Ovary (tissue), 7 donors: ENCODE measurements at regions not wholly inside any gene's neighbourhood (a gene's known extent, or its start where the extent isn't known, plus 50 kb on each side); places are given as distances from the start of the nearest gene placed in this dataset.

Experiments
- DNase-seq, 5 donors: peaks; one replicate each; pipeline ENCODE4 v3.0.0-alpha.2; 2019 to 2020
- H3K27ac ChIP-seq, 2 donors: fragments of 200-600 bp; one replicate each; pipeline versions ENCODE4 v1.5.1 to v1.8.0; 2019 to 2022
- H3K27me3 ChIP-seq: fragments of 200-600 bp; one replicate; pipeline ENCODE4 v1.8.0; 2022
- H3K36me3 ChIP-seq: fragments of 200-600 bp; sonication (generic); one replicate; pipeline ENCODE4 v1.5.1; 2019
- H3K4me1 ChIP-seq: one replicate; pipeline ENCODE4 v1.8.1; 2013; ENCODE audit warnings: mild to moderate bottlenecking, moderate library complexity; ENCODE audit not compliant: insufficient read depth
- H3K4me3 ChIP-seq: fragments of 200-600 bp; sonication (generic); one replicate; pipeline ENCODE4 v1.5.1; 2017
- H3K9me3 ChIP-seq, 2 donors: fragments of 200-600 bp in 1 of 2; sonication (generic) in 1 of 2; one replicate each; pipeline versions ENCODE4 v1.5.1 to v1.8.1; 2013 to 2019; ENCODE audit warnings: mild to moderate bottlenecking in 1 of 2, moderate library complexity in 1 of 2
- EP300 ChIP-seq: sonication (generic); formaldehyde crosslinking; IDR thresholded peaks from one replicate; pipeline ENCODE4 v1.6.1; 2017; ENCODE audit warnings: antibody characterized with exemption
- POLR2A ChIP-seq: fragments of 450-650 bp; IDR thresholded peaks from one replicate; pipeline ENCODE4 v1.6.1; 2017; ENCODE audit warnings: antibody characterized with exemption, mild to moderate bottlenecking, moderate library complexity
- WGBS, 3 donors: extraction: QIAGEN DNeasy Blood & Tissue Kit in 1 of 3; methylation state at CpG; one replicate each; pipeline versions ENCODE4 v1.1.5 to v1.1.7; 2013 to 2017; 5-methylcytosine and 5-hydroxymethylcytosine counted together
- intact Hi-C, 4 donors: fragments of 100-400 bp; cut with DNase I; formaldehyde crosslinking; loops; one replicate each; pipeline versions ENCODE4 v1.11.0 to v1.15.1; 2022 to 2023
- TF ChIP-seq, protein P1 (sequence below), 3 donors: fragments of 450-650 bp in 2 of 3; fragments of 200-600 bp in 1 of 3; IDR thresholded peaks; one replicate each; pipeline versions ENCODE4 v1.5.1 to v1.8.0; 2016 to 2022; ENCODE audit warnings: antibody characterized with exemption in 3 of 3, mild to moderate bottlenecking in 1 of 3
- donor health status: DM: no; HTN: no; CAD: no; lungs with moderate emphysema.
- donor health status: DM: no; HTN: no; CAD: no.
- donor health status: Bipolar disorder and iron deficiency.
- donor health status: DM: no; HTN: no; CAD: no.
- donor health status: DM: yes; HTN: yes; CAD: no.

DNA sequence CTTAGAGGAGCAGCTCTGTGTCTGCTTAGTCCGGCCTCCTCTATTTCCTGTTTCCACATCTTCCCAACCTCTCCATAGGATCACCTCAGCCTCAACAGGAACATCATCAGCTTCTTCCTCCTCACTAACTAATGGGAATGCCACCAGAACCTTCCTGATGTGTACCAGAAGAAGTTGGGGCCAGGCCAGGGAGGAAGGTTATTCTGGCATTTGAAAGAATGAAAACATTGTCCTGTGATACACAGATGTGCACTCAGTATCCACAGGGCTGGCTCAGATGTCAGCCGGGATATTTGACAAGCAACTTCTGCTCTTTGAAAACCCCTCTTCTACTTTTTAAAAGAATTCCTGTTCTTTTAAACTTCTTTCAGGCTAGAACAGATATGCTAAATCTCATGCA, 63.6 kb downstream of the TMEM30B start:
- peaks cover 2% of the 10 kb centered on the region for H3K4me1 ChIP-seq
- intact Hi-C loops, result no loop called here
- WGBS, 3 donors, result 39 to 42% (median 40%) methylated on average over 2 of the region's 2 CpGs
- no peaks in the 10 kb centered on the region for H3K27me3 ChIP-seq
- no peak for TF ChIP-seq EP300
- TF ChIP-seq, protein P1, sequence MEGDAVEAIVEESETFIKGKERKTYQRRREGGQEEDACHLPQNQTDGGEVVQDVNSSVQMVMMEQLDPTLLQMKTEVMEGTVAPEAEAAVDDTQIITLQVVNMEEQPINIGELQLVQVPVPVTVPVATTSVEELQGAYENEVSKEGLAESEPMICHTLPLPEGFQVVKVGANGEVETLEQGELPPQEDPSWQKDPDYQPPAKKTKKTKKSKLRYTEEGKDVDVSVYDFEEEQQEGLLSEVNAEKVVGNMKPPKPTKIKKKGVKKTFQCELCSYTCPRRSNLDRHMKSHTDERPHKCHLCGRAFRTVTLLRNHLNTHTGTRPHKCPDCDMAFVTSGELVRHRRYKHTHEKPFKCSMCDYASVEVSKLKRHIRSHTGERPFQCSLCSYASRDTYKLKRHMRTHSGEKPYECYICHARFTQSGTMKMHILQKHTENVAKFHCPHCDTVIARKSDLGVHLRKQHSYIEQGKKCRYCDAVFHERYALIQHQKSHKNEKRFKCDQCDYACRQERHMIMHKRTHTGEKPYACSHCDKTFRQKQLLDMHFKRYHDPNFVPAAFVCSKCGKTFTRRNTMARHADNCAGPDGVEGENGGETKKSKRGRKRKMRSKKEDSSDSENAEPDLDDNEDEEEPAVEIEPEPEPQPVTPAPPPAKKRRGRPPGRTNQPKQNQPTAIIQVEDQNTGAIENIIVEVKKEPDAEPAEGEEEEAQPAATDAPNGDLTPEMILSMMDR (IDR thresholded peaks at IDR 0.05), result no peak
- TF ChIP-seq POLR2A, result no peak
- H3K36me3 ChIP-seq, result no peaks in the 10 kb centered on the region
- no peak overlapping the region for H3K27ac ChIP-seq
- peak in 1 of 5 donors; percentile 9 for DNase-seq
- no peaks in the 10 kb centered on the region for H3K9me3 ChIP-seq
- no peak overlapping the region for H3K4me3 ChIP-seq

- H3K27ac ChIP-seq, result no peak overlapping the region
- H3K27me3 ChIP-seq, result no peaks in the 10 kb centered on the region
- no peak for DNase-seq
- no peaks in the 10 kb centered on the region for H3K36me3 ChIP-seq
- intact Hi-C loops, result no loop called here
- no peak overlapping the region for H3K4me3 ChIP-seq
- WGBS, 3 donors, result 92% methylated on average over 5 of the region's 5 CpGs
- peaks cover 2% of the 10 kb centered on the region for H3K4me1 ChIP-seq
- no peaks in the 10 kb centered on the region for H3K9me3 ChIP-seq
- TF ChIP-seq, protein P1 (IDR thresholded peaks at IDR 0.05), result no peak
- TF ChIP-seq EP300 (no peak), POLR2A (no peak)
Observed at GRCh38 chr14:61215222-61216020, 65.7 kb downstream of the TMEM30B start.

DNA sequence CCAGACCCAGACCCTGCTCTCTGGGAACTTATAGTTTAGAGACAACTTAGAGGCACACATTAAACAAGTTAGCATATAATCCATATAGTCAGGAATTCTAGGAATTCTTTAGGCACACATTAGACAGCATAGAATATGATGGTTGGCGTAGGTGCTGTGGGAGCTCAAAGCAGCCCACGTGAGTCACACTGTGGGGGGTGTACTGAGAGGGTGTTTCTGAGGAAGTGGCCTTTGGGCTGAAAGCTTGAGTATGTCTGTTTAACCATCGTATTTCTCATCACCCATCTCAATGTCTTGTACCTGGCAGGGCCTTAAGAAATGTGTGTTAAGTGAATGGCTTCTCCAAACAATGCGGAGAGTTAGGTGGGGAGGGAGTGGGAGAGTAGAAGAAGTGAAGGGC, 67.2 kb downstream of the TMEM30B start:
- intact Hi-C loops, result no loop called here
- WGBS, 3 donors, result 89 to 94% (median 89%) methylated on average over 4 of the region's 4 CpGs
- DNase-seq, result no peak

DNA sequence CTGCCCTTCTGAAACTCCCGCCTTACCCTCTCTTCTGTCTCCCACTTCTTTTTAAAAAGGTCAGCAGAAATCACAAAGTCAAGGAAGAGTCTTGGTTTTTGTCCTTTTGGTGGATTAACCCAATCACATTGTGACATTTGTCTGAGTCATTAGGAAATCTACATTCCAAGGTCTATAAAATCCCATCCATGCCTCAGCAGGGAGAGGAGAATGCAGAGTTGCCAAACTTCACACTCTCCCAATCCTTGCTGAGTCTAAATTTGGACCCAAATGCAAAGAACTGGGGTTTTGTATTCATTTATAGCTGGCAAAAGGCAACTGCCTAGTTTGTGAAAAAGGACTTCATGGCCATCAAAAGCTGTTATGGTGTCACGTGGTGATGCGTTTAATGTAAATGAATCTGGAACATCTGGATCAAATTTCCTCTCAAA, 67.9 kb downstream of the TMEM30B start:
- TF ChIP-seq, protein P1 (IDR thresholded peaks at IDR 0.05), result no peak
- TF ChIP-seq POLR2A (no peak), EP300 (no peak)
- WGBS, 3 donors, result 68 to 77% (median 76%) methylated on average over 3 of the region's 3 CpGs
- Histone ChIP-seq H3K27ac (no peak overlapping the region), H3K9me3 (no peaks in the 10 kb centered on the region), H3K4me1 (peaks cover 2% of the 10 kb centered on the region), H3K27me3 (no peaks in the 10 kb centered on the region), H3K4me3 (no peak overlapping the region), H3K36me3 (no peaks in the 10 kb centered on the region)
- intact Hi-C loops, result no loop called here
- DNase-seq, result no peak

More for the DNA sequence above, 67.2 kb downstream of the TMEM30B start:
- Histone ChIP-seq H3K27ac (no peak overlapping the region), H3K27me3 (no peaks in the 10 kb centered on the region), H3K4me1 (peaks cover 2% of the 10 kb centered on the region), H3K4me3 (no peak overlapping the region), H3K9me3 (no peaks in the 10 kb centered on the region), H3K36me3 (no peaks in the 10 kb centered on the region)
- TF ChIP-seq EP300 (no peak), POLR2A (no peak)
- TF ChIP-seq, protein P1 (IDR thresholded peaks at IDR 0.05), result no peak
